ENCODE measurements at regions not wholly inside any gene's neighbourhood (a gene's known extent, or its start where the extent isn't known, plus 50 kb on each side); places are given as distances from the start of the nearest gene placed in this dataset.

- no peak for TF ChIP-seq CTCF (IDR thresholded peaks at IDR 0.05; ENCODE audit: insufficient read depth, low read length)
- TF ChIP-seq POLR2AphosphoS5 (IDR thresholded peaks at IDR 0.05; ENCODE audit: low read depth): no peak
Observed at GRCh38 chr13:34307607-34308006, 489.7 kb downstream of the RFC3 start.

Data from HL-60 (cell line).